H9 (cell line): ENCODE measurements at regions not wholly inside any gene's neighbourhood (a gene's known extent, or its start where the extent isn't known, plus 50 kb on each side); places are given as distances from the start of the nearest gene placed in this dataset.

Experiments used
- DNase-seq: peaks from one replicate; pipeline ENCODE4 v3.0.0-alpha.2; 2017
- H2AFZ ChIP-seq: one replicate; pipeline ENCODE4 v1.6.1; 2013; ENCODE audit warnings: mild to moderate bottlenecking, low read length, control low read depth, moderate library complexity
- H2AK5ac ChIP-seq: 2 replicates; pipeline ENCODE4 v1.6.1; 2013; ENCODE audit warnings: low read length, control low read depth, mixed read lengths; ENCODE audit not compliant: insufficient read length
- H2BK120ac ChIP-seq: one replicate; pipeline ENCODE4 v1.6.1; 2013; ENCODE audit warnings: low read depth, mild to moderate bottlenecking, low read length, control low read depth, inconsistent platforms; ENCODE audit not compliant: poor library complexity, severe bottlenecking
- H2BK12ac ChIP-seq: 2 replicates; pipeline ENCODE4 v1.6.1; 2013; ENCODE audit warnings: low read length, control low read depth, mixed read lengths, low read depth; ENCODE audit not compliant: insufficient read length
- H2BK15ac ChIP-seq: 2 replicates; pipeline ENCODE4 v1.6.1; 2013; ENCODE audit warnings: low read depth, low read length, control low read depth
- H2BK20ac ChIP-seq: one replicate; pipeline ENCODE4 v1.6.1; 2013; ENCODE audit warnings: low read depth, mild to moderate bottlenecking, low read length, control low read depth, inconsistent platforms; ENCODE audit not compliant: poor library complexity, severe bottlenecking
- H2BK5ac ChIP-seq: 2 replicates; pipeline ENCODE4 v1.6.1; 2013; ENCODE audit warnings: low read length, control low read depth, mixed read lengths; ENCODE audit not compliant: insufficient read length
- H3K14ac ChIP-seq: 2 replicates; pipeline ENCODE4 v1.6.1; 2013; ENCODE audit warnings: low read length, control low read depth; ENCODE audit not compliant: insufficient read depth
- H3K18ac ChIP-seq: 2 replicates; pipeline ENCODE4 v1.6.1; 2013; ENCODE audit warnings: low read depth, mild to moderate bottlenecking, mixed read lengths, low read length, control low read depth; ENCODE audit not compliant: insufficient read length
- H3K23ac ChIP-seq: 2 replicates; pipeline ENCODE4 v1.6.1; 2013; ENCODE audit warnings: low read length, control low read depth, mixed read lengths, low read depth; ENCODE audit not compliant: insufficient read length
- H3K23me2 ChIP-seq: 2 replicates; pipeline ENCODE4 v1.6.1; 2013; ENCODE audit warnings: low read depth, mild to moderate bottlenecking, mixed read lengths, low read length, control low read depth; ENCODE audit not compliant: insufficient read length, poor library complexity, severe bottlenecking
- H3K27ac ChIP-seq: 2 replicates; pipeline ENCODE4 v1.5.1; 2013; ENCODE audit warnings: low read length, control low read depth, mixed read lengths, low read depth; ENCODE audit not compliant: insufficient read length
- H3K27me3 ChIP-seq: 2 replicates; pipeline ENCODE4 v1.6.1; 2013; ENCODE audit warnings: low read length, control low read depth, inconsistent platforms; ENCODE audit not compliant: insufficient read depth
- H3K4ac ChIP-seq: 2 replicates; pipeline ENCODE4 v1.6.1; 2013; ENCODE audit warnings: low read depth, mild to moderate bottlenecking, control low read depth, inconsistent platforms, low read length, moderate library complexity
- H3K4me1 ChIP-seq: 2 replicates; pipeline ENCODE4 v1.6.1; 2013; ENCODE audit warnings: low read length, control low read depth, inconsistent platforms; ENCODE audit not compliant: insufficient read depth
- H3K4me2 ChIP-seq: 2 replicates; pipeline ENCODE4 v1.6.1; 2013; ENCODE audit warnings: low read length, control low read depth, mixed read lengths; ENCODE audit not compliant: insufficient read length, insufficient read depth
- H3K56ac ChIP-seq: 2 replicates; pipeline ENCODE4 v1.6.1; 2013; ENCODE audit warnings: low read depth, mild to moderate bottlenecking, mixed read lengths, low read length, control low read depth; ENCODE audit not compliant: insufficient read length
- H3K79me1 ChIP-seq: 2 replicates; pipeline ENCODE4 v1.6.1; 2013; ENCODE audit warnings: low read depth, mild to moderate bottlenecking, moderate library complexity, low read length, control low read depth, inconsistent platforms; ENCODE audit not compliant: insufficient read depth, poor library complexity, severe bottlenecking
- H3K79me2 ChIP-seq: 2 replicates; pipeline ENCODE4 v1.6.1; 2013; ENCODE audit warnings: low read length, control low read depth, inconsistent platforms; ENCODE audit not compliant: insufficient read depth
- H3K9ac ChIP-seq: 2 replicates; pipeline ENCODE4 v1.6.1; 2013; ENCODE audit warnings: low read length, control low read depth, mixed read lengths; ENCODE audit not compliant: insufficient read length; ENCODE audit errors: extremely low read depth
- H3K9me3 ChIP-seq: one replicate; pipeline ENCODE4 v1.6.1; 2013; ENCODE audit warnings: low read depth, low read length, inconsistent platforms; ENCODE audit not compliant: control insufficient read depth
- H3T11ph ChIP-seq: one replicate; pipeline ENCODE4 v1.6.1; 2013; ENCODE audit warnings: mild to moderate bottlenecking, low read length, control low read depth, inconsistent platforms
- H4K20me1 ChIP-seq: one replicate; pipeline ENCODE4 v1.6.1; 2013; ENCODE audit not compliant: control insufficient read depth, insufficient read length, insufficient read depth
- H4K5ac ChIP-seq: 2 replicates; pipeline ENCODE4 v1.6.1; 2013; ENCODE audit warnings: low read depth, mild to moderate bottlenecking, mixed read lengths, low read length, control low read depth; ENCODE audit not compliant: insufficient read length
- H4K8ac ChIP-seq: replicated peaks from 2 replicates; pipeline ENCODE4 v1.6.1; 2013; ENCODE audit warnings: low read length, control low read depth, mixed read lengths, low read depth; ENCODE audit not compliant: insufficient read length
- H4K91ac ChIP-seq: 2 replicates; pipeline ENCODE4 v1.6.1; 2013; ENCODE audit warnings: low read depth, mild to moderate bottlenecking, moderate library complexity, mixed read lengths, low read length, control low read depth; ENCODE audit not compliant: insufficient read length
- H3K27ac Mint-ChIP-seq, 3 experiments: 2 replicates in 2 of 3; 3 replicates in 1 of 3; pipeline ENCODE4 v1.8.0; 2020 to 2021; ENCODE audit warnings: mixed read lengths in 3 of 3, mild to moderate bottlenecking in 1 of 3, moderate library complexity in 1 of 3
- H3K27me3 Mint-ChIP-seq: 2 replicates; pipeline ENCODE4 v1.8.0; 2021; ENCODE audit warnings: low read depth, mild to moderate bottlenecking, moderate library complexity, mixed read lengths
- H3K36me3 Mint-ChIP-seq, 3 experiments: 2 replicates in 2 of 3; 3 replicates in 1 of 3; pipeline ENCODE4 v1.8.0; 2020 to 2021; ENCODE audit warnings: low read depth in 3 of 3, mixed read lengths in 3 of 3; ENCODE audit not compliant: insufficient read depth in 1 of 3
- H3K4me1 Mint-ChIP-seq, 2 experiments: 2 replicates each; pipeline ENCODE4 v1.8.0; 2020; ENCODE audit warnings: mixed read lengths in 2 of 2
- H3K4me3 Mint-ChIP-seq, 2 experiments: 2 replicates in 1 of 2; 3 replicates in 1 of 2; pipeline ENCODE4 v1.8.0; 2020 to 2021; ENCODE audit warnings: mild to moderate bottlenecking in 2 of 2, mixed read lengths in 2 of 2, moderate library complexity in 1 of 2
- H3K9me3 Mint-ChIP-seq, 2 experiments: 2 replicates in 1 of 2; 3 replicates in 1 of 2; pipeline ENCODE4 v1.8.0; 2020; ENCODE audit warnings: mild to moderate bottlenecking in 2 of 2, mixed read lengths in 2 of 2, moderate library complexity in 1 of 2
- WGBS: extraction: QIAGEN DNeasy Blood & Tissue Kit; methylation state at CpG from one replicate; pipeline ENCODE4 v1.1.7; 2013; ENCODE audit warnings: missing lambda C conversion rate, low lambda C conversion rate, mixed read lengths; ENCODE audit not compliant: insufficient read length; ENCODE audit errors: extremely low coverage; 5-methylcytosine and 5-hydroxymethylcytosine counted together
- TF ChIP-seq, protein P1 (sequence below): fragments of 200-600 bp; sonication (generic); conservative IDR thresholded peaks from 3 replicates; pipeline ENCODE4 v1.8.0; 2021; ENCODE audit warnings: antibody characterized with exemption, mild to moderate bottlenecking

DNA sequence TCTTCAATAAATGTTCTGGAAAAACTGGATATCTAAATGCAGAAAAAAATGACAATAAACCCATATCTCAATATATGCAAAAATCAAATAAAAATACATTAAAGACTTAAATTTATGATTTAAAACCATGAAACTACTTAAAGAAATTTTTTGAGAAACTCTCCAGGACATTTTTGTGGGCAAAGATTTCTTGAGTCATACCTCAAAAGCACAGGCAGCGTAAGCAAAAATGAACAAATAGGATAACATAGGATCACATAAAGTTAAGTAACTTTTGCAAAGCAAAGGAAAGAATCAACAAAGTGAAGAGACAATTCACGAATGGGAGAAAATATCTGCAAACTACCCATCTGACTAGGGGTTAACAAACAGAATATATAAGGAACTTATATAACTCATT, 1545.5 kb downstream of the SUCLG1 start:
- Histone ChIP-seq H3K23ac (no peak overlapping the region), H2BK120ac (no peak overlapping the region), H4K91ac (no peak overlapping the region), H4K8ac (no peak overlapping the region), H3K27ac (no peak overlapping the region), H3K9me3 (no peaks in the 10 kb centered on the region), H2BK5ac (no peak overlapping the region), H3K56ac (no peak overlapping the region), H3K23me2 (no peaks in the 10 kb centered on the region), H4K20me1 (no peaks in the 10 kb centered on the region), H3K18ac (no peak overlapping the region), H3K79me2 (no peaks in the 10 kb centered on the region), H3K27me3 (no peaks in the 10 kb centered on the region), H2BK20ac (no peak overlapping the region), H3T11ph (no peak overlapping the region), H3K4me2 (no peak overlapping the region), H2BK12ac (no peak overlapping the region), H2BK15ac (no peak overlapping the region), H4K5ac (no peak overlapping the region), H3K79me1 (no peaks in the 10 kb centered on the region), H3K9ac (no peak overlapping the region), H3K14ac (no peak overlapping the region), H3K4me1 (no peaks in the 10 kb centered on the region), H3K4ac (no peak overlapping the region), H2AFZ (no peak overlapping the region), H2AK5ac (no peak overlapping the region)
- H3K9me3 Mint-ChIP-seq: no peaks in the 10 kb centered on the region
- TF ChIP-seq, protein P1, sequence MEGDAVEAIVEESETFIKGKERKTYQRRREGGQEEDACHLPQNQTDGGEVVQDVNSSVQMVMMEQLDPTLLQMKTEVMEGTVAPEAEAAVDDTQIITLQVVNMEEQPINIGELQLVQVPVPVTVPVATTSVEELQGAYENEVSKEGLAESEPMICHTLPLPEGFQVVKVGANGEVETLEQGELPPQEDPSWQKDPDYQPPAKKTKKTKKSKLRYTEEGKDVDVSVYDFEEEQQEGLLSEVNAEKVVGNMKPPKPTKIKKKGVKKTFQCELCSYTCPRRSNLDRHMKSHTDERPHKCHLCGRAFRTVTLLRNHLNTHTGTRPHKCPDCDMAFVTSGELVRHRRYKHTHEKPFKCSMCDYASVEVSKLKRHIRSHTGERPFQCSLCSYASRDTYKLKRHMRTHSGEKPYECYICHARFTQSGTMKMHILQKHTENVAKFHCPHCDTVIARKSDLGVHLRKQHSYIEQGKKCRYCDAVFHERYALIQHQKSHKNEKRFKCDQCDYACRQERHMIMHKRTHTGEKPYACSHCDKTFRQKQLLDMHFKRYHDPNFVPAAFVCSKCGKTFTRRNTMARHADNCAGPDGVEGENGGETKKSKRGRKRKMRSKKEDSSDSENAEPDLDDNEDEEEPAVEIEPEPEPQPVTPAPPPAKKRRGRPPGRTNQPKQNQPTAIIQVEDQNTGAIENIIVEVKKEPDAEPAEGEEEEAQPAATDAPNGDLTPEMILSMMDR: no peak
- H3K36me3 Mint-ChIP-seq: no peaks in the 10 kb centered on the region
- H3K27me3 Mint-ChIP-seq: no peaks in the 10 kb centered on the region
- no peak overlapping the region for H3K4me3 Mint-ChIP-seq
- no peaks in the 10 kb centered on the region for H3K4me1 Mint-ChIP-seq
- WGBS: no CpG with 5 or more reads among the region's 2 CpGs
- DNase-seq: no peak
- H3K27ac Mint-ChIP-seq: no peak overlapping the region
